Mucosa of stomach (tissue), 1 donor: ENCODE measurements at regions not wholly inside any gene's neighbourhood (a gene's known extent, or its start where the extent isn't known, plus 50 kb on each side); places are given as distances from the start of the nearest gene placed in this dataset.
"Not testable (repeated sequence)": the region's sequence is repeated elsewhere in the genome, so short reads cannot be mapped to it uniquely, and the experiment has no call there.

Experiments
- H3K27me3 ChIP-seq: one replicate; pipeline ENCODE4 v1.7.0; 2013; ENCODE audit warnings: mild to moderate bottlenecking, low read length; ENCODE audit not compliant: control insufficient read depth, insufficient read depth
- H3K36me3 ChIP-seq: one replicate; pipeline ENCODE4 v1.7.0; 2013; ENCODE audit warnings: low read length; ENCODE audit not compliant: control insufficient read depth, insufficient read depth
- H3K4me1 ChIP-seq: one replicate; pipeline ENCODE4 v1.7.0; 2013; ENCODE audit warnings: mild to moderate bottlenecking, low read length; ENCODE audit not compliant: control insufficient read depth, insufficient read depth
- H3K4me3 ChIP-seq: one replicate; pipeline ENCODE4 v1.7.0; 2013; ENCODE audit warnings: low read length
- H3K9ac ChIP-seq: one replicate; pipeline ENCODE4 v1.7.0; 2013; ENCODE audit warnings: mild to moderate bottlenecking, low read length, moderate library complexity
- H3K9me3 ChIP-seq: one replicate; pipeline ENCODE4 v1.7.0; 2013; ENCODE audit warnings: mild to moderate bottlenecking, low read length, moderate library complexity; ENCODE audit not compliant: control insufficient read depth
- donor health status: Pancreatic carcinoma.

DNA sequence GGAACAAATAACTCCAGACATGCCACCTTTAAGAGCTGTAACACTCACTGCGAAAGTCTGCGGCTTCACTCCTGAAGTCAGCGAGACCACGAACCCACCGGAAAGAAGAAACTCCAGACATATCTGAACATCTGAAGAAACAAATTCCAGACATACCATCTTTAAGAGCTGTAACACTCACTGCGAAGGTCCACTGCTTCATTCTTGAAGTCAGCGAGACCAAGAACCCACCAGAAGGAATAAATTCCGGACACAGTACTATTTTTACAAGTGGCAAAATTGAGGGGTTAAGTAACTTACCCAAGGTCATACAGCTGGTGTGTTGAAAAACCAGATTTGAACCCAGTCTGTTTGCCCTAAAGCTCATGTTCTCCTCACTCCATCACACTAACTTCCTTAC, 96.8 kb upstream of the GALNT15 start:
- H3K4me3 ChIP-seq, H3K27me3 ChIP-seq, H3K4me1 ChIP-seq, H3K36me3 ChIP-seq, H3K9ac ChIP-seq, H3K9me3 ChIP-seq: not testable (repeated sequence)

DNA sequence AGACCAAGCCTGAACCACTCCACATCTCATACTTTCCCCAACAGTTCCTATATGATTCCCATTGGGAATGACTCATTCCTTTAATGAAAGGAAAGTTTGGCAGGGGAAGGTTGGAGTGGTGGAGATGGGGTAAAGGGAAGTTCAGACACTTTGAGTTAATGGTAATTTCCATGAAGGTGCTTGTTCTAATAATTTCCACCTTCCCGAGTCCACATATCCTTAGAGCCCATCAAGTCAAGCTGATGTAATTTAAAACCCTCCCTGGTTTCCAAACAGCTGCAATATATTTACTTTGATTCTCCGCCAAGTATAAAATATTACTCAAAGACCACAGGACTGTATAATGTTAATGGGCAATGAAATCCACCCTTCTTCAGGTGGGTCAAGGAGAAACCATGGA, 95.0 kb upstream of the GALNT15 start:
- Histone ChIP-seq H3K36me3 (no peaks in the 10 kb centered on the region), H3K9me3 (no peaks in the 10 kb centered on the region), H3K4me1 (no peaks in the 10 kb centered on the region), H3K9ac (no peak overlapping the region), H3K27me3 (no peaks in the 10 kb centered on the region), H3K4me3 (no peak overlapping the region)

DNA sequence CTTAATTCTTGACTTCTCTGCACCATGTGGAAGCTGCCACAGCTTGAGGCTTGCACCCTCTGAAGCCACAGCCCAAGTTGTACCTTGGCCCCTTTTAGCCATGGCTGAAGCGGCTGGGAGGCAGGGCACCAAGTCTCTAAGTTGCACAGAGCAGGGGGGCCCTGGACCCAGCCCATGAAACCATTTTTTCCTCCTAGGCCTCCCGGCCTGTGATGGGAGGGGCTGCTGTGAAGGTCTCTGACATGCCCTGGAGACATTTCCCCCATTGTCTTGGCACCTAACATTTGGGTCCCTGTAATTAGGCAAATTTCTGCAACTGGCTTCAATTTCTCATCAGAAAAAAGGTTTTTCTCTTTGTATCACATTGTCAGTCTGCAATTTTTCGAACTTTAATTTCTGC, 92.8 kb upstream of the GALNT15 start:
- no peaks in the 10 kb centered on the region for H3K36me3 ChIP-seq
- no peaks in the 10 kb centered on the region for H3K4me1 ChIP-seq
- H3K27me3 ChIP-seq, result no peaks in the 10 kb centered on the region
- H3K9ac ChIP-seq, result no peak overlapping the region
- no peaks in the 10 kb centered on the region for H3K9me3 ChIP-seq
- H3K4me3 ChIP-seq, result no peak overlapping the region

DNA sequence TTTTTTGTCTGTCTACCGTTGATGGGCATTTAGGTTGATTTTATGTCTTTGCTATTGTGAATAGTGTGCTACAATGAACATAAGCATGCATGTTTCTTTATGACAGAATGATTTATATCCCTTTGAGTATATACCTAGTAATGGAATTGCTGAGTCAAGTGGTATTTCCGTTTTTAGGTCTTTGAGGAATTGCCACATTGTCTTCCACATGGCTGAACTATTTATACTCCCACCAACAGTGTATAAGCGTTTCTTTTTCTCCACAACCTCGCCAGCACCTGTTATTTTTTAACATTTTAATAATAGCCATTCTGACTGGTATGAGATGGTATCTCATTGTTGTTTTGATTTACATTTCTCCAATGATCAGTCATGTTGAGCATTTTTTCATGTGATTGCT, 89.6 kb upstream of the GALNT15 start:
- Histone ChIP-seq H3K4me3 (no peak overlapping the region), H3K36me3 (no peaks in the 10 kb centered on the region), H3K4me1 (no peaks in the 10 kb centered on the region), H3K27me3 (no peaks in the 10 kb centered on the region), H3K9me3 (no peaks in the 10 kb centered on the region), H3K9ac (no peak overlapping the region)

DNA sequence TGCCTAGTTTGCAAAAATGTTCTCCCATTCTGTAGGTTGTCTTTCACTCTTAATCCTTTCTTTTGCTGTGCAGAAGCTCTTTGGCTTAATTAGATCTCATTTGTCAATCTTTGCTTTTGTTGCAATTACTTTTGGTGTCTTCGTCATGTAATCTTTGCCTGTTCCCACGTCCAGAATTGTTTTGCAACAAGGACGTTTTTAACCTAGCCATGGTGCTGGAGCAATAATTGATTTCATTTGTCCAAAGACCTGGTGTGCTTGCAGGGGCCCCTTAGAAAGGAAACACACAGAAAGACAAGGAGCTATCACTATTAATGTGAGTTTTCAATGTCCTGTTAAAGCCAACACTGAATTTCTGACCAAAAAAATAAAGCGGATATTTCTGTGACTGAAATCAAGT, 89.1 kb upstream of the GALNT15 start:
- Histone ChIP-seq H3K9ac (no peak overlapping the region), H3K27me3 (no peaks in the 10 kb centered on the region), H3K36me3 (no peaks in the 10 kb centered on the region), H3K9me3 (no peaks in the 10 kb centered on the region), H3K4me3 (no peak overlapping the region), H3K4me1 (no peaks in the 10 kb centered on the region)

DNA sequence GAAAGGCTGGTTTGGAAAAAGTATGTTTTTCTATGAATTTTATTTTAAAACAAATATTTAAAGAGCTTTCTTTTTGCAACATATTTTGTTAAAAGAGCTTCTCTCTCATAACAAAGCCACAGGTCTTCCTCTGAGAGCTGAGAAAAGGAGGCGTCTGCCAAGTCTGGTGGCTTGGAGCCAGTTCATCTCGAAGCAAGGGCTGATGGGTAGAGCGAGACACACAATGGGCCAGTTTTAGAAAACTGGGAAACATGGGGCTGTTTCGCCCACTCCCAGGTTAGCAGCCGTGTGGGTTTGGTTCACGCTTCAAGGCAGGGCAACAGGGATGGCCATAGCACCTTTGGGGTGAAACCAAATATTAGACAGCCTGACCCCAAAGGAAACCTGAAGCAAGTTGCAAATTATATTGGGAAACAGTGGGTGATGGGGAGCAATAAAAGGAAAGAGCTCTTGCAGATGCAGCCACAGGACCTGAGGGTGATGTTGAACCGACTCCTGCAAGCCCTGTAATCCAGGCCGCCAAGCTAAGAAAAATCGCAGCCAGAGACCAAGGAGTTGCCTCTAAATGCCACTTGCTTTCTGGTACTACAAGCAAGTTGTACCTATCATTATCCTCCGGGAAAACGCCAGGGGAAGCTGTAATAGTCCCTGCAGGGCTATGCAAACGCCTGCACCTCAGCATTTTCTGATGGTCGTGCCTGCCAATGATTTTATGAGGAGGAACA, 88.4 kb upstream of the GALNT15 start:
- no peaks in the 10 kb centered on the region for H3K9me3 ChIP-seq
- no peak overlapping the region for H3K9ac ChIP-seq
- no peak overlapping the region for H3K4me3 ChIP-seq
- no peaks in the 10 kb centered on the region for H3K27me3 ChIP-seq
- H3K36me3 ChIP-seq, result no peaks in the 10 kb centered on the region
- H3K4me1 ChIP-seq, result peaks cover 3% of the 10 kb centered on the region

DNA sequence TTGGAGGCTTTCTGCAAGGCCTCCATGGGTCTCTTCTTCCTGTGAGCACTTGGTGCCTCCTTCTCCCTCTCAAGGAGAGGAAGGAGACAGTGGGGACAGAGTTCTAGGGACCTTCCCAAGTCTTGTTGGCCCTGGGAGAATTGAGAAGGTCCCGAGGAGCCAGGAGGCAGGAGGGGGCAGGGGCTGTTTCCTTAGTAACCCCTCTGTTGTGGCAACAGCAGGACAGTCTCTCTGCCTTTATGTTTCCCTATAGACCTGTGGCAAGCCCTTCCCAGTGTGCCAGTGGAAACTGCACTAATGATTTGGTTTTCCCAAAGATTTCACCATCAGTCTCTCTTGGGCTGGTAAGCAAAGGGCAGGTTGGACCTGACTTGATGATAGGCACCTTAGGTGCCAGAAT, 87.8 kb upstream of the GALNT15 start:
- Histone ChIP-seq H3K9me3 (no peaks in the 10 kb centered on the region), H3K4me1 (peaks cover 4% of the 10 kb centered on the region), H3K9ac (no peak overlapping the region), H3K4me3 (no peak overlapping the region), H3K27me3 (no peaks in the 10 kb centered on the region), H3K36me3 (no peaks in the 10 kb centered on the region)

DNA sequence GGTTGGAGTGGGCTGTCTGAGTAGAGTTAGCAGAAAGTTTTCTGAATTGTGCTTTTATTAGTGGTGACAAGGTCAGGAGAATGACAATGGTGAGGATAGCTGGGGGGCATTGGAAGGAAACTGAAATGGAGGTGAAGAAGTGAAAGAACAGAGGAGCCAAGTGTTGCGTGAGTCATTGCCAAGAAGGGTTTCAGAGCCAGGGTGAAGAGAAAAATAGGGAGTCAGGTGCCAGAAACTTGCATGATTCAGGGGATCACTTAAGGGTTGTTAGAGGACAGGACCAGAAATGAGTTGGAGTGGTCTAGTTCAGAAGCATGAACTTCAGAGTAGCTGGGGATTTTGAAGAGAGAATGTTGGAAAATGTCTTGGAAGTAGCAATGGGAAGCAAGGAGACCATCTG, 86.0 kb upstream of the GALNT15 start:
- Histone ChIP-seq H3K9me3 (no peaks in the 10 kb centered on the region), H3K4me1 (peaks cover 4% of the 10 kb centered on the region), H3K36me3 (no peaks in the 10 kb centered on the region), H3K4me3 (no peak overlapping the region), H3K9ac (no peak overlapping the region), H3K27me3 (no peaks in the 10 kb centered on the region)

DNA sequence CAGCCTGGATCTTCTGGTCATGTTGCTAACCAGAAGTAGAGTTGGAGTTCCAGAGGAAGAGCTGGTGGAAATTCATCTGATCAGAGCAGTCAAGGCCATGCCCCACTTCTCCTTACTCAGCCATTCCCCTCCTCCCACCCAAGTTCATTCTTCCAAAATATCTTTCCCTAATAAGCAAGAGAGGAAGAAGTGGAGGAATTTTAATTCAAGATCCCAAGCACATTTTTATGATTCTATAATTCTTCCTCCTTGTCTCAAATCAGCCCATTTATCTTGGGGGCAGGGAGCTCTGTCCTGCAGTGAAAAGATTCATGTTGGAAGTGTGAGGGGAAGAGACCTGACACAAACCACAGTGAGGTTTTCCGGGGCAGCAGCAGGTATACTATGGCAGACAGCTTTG, 85.0 kb upstream of the GALNT15 start:
- Histone ChIP-seq H3K9me3 (no peaks in the 10 kb centered on the region), H3K4me3 (no peak overlapping the region), H3K36me3 (no peaks in the 10 kb centered on the region), H3K27me3 (no peaks in the 10 kb centered on the region), H3K4me1 (peaks cover 4% of the 10 kb centered on the region), H3K9ac (no peak overlapping the region)

DNA sequence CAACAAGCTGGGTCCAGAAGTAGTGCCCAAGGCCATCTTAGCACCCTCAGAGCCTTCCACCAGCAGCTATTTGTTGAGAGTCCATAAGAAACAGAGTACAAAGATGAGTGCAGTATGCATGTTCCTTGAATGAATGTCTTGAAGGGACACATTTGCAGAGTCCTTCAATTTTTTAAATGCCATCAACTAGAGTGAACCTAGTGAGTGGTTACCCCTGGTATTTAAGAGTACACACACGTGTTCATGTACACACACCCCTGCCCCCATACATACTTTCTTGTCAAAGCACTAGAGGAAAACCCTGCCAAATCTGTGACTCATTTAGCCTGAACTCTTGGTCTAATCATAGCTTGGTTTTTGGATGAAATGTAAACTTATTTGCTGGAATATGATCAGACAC, 84.5 kb upstream of the GALNT15 start:
- no peak overlapping the region for H3K4me3 ChIP-seq
- H3K27me3 ChIP-seq, result no peaks in the 10 kb centered on the region
- no peaks in the 10 kb centered on the region for H3K36me3 ChIP-seq
- peaks cover 4% of the 10 kb centered on the region for H3K4me1 ChIP-seq
- no peak overlapping the region for H3K9ac ChIP-seq
- no peaks in the 10 kb centered on the region for H3K9me3 ChIP-seq

DNA sequence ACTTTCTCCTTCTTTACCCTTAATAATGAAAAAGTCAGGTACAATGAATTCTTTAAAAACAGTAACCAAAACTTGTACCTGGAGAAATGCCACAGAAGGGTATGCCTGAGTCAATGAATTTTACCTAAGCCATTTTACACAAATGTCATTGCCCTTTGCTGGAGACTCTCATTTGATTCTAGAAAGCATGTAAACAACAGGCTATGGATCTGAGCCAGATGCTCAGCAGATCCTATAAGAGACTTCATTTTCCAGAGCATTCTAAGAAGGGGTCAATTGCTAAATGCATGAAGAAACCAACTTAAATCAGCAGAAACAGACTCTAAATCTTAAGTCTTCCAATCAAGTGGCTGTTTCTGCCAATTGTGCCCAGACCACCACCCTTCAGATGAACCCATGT, 83.8 kb upstream of the GALNT15 start:
- Histone ChIP-seq H3K27me3 (no peaks in the 10 kb centered on the region), H3K4me3 (no peak overlapping the region), H3K36me3 (no peaks in the 10 kb centered on the region), H3K4me1 (peaks cover 4% of the 10 kb centered on the region), H3K9me3 (no peaks in the 10 kb centered on the region), H3K9ac (no peak overlapping the region)

DNA sequence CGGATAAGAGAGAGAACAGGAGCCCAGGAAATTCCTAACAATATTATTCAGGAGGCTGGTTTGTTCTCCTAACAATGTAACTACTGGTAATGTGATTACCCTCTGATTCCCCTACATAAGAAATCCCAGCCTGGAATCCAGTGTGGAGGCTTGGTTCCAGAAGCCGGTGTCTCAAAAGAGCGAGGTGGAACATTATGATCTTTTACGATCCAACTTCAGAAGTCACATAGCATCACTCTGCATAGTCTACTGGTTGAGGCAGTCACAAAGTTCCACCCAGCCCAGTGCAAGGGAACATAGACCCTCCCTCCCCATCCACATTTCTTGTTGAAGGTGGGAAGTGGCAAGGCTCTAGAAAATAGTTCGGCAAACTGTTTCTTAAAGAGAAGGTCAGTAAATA, 81.6 kb upstream of the GALNT15 start:
- no peak overlapping the region for H3K9ac ChIP-seq
- no peak overlapping the region for H3K4me3 ChIP-seq
- H3K9me3 ChIP-seq, result no peaks in the 10 kb centered on the region
- H3K4me1 ChIP-seq, result peaks cover 4% of the 10 kb centered on the region
- no peaks in the 10 kb centered on the region for H3K36me3 ChIP-seq
- H3K27me3 ChIP-seq, result no peaks in the 10 kb centered on the region
